AG04450 (cell line): ENCODE measurements at regions not wholly inside any gene's neighbourhood (a gene's known extent, or its start where the extent isn't known, plus 50 kb on each side); places are given as distances from the start of the nearest gene placed in this dataset.

Source experiments
- CTCF ChIA-PET: fragments of 300-600, 350-600 bp; formaldehyde crosslinking; extraction: SDS; loops from one replicate; lab custom pipeline; 2022; ENCODE audit warnings: antibody characterized with exemption, inconsistent platforms; lab: Charles Lee
- POLR2A ChIA-PET: fragments of 350-600 bp; formaldehyde crosslinking; extraction: SDS; loops from one replicate; lab custom pipeline; 2021; ENCODE audit warnings: antibody characterized with exemption, inconsistent platforms; lab: Yijun Ruan, JAX
- DNase-seq: peaks from one replicate; pipeline ENCODE4 v3.0.0-alpha.2; 2011; ENCODE audit warnings: low read depth, low spot score
- H3K27ac ChIP-seq: one replicate; pipeline ENCODE4 v1.5.1; 2012; ENCODE audit warnings: low read depth, low read length, control low read depth
- H3K27me3 ChIP-seq: one replicate; pipeline ENCODE4 v1.6.0; 2012; ENCODE audit warnings: low read length; ENCODE audit not compliant: control insufficient read depth, insufficient read depth
- H3K4me3 ChIP-seq: 2 replicates; pipeline ENCODE4 v1.5.1; 2011; ENCODE audit warnings: mild to moderate bottlenecking, low read depth, low read length, control low read depth
- H3K9me3 ChIP-seq: 2 replicates; pipeline ENCODE4 v1.5.1; 2012; ENCODE audit warnings: low read length; ENCODE audit not compliant: control insufficient read depth, insufficient read depth
- TF ChIP-seq, protein P1 (sequence below): IDR thresholded peaks from 2 replicates; pipeline ENCODE4 v1.5.1; 2011; ENCODE audit warnings: low read depth, low read length, control low read depth, inconsistent platforms

DNA sequence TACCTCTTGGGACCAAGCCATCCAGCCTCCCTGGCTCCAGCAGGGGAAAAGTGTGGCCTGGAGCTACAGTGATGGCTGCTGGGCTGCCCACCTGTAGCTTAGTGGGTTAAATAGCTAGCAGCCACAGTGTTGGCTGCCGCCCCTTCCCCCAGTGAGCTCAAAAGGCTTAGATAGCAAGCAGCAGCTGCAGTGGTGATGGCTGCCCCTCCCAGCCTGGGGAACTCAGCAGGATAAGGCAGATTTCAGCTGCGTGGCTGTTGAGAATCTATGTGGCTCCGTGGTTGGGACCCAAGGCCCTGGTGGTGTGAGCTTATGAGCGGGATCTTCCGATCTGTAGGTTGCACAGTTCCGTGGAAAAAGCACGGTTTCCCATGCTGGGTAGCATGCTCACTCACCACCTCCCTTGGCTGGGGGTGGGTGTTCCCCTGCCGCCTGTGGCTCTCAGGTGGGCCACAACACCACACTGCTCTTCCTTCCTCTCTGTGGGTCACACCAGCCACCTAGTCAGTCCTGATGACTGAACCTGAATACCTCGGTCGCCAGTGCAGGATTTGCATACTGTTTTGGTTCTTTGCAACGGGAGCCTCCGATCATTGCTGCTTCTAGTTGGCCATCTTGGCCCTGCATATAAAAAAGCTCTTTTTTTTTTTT, 946.5 kb upstream of the FAM98A start:
- Histone ChIP-seq H3K27ac (no peak overlapping the region), H3K4me3 (no peak overlapping the region), H3K27me3 (no peaks in the 10 kb centered on the region), H3K9me3 (peaks cover 29% of the 10 kb centered on the region)
- CTCF ChIA-PET, result no interaction called here
- TF ChIP-seq, protein P1, sequence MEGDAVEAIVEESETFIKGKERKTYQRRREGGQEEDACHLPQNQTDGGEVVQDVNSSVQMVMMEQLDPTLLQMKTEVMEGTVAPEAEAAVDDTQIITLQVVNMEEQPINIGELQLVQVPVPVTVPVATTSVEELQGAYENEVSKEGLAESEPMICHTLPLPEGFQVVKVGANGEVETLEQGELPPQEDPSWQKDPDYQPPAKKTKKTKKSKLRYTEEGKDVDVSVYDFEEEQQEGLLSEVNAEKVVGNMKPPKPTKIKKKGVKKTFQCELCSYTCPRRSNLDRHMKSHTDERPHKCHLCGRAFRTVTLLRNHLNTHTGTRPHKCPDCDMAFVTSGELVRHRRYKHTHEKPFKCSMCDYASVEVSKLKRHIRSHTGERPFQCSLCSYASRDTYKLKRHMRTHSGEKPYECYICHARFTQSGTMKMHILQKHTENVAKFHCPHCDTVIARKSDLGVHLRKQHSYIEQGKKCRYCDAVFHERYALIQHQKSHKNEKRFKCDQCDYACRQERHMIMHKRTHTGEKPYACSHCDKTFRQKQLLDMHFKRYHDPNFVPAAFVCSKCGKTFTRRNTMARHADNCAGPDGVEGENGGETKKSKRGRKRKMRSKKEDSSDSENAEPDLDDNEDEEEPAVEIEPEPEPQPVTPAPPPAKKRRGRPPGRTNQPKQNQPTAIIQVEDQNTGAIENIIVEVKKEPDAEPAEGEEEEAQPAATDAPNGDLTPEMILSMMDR, result no peak
- POLR2A ChIA-PET, result no interaction called here
- DNase-seq, result no peak

DNA sequence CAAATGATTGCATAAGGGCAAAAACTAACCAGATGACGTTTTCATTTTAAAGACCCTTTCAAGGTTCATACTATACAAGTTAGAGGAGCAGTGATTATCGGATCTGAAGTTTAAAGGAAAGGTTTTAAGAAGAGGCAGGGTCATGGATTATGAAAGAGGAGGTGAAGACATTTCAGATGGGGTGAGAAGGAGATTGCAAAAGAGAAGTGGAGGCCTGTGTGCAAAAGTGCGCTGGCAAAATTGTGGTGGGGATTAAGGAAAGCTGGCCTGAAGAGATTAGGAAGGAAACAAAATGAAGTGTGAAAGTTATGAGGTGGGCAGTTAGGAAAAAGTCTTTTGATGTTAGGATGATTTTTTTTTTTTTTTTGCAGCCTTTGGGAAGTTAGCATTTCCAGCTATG, 935.7 kb upstream of the FAM98A start:
- POLR2A ChIA-PET, result no interaction called here
- TF ChIP-seq, protein P1, result no peak

DNA sequence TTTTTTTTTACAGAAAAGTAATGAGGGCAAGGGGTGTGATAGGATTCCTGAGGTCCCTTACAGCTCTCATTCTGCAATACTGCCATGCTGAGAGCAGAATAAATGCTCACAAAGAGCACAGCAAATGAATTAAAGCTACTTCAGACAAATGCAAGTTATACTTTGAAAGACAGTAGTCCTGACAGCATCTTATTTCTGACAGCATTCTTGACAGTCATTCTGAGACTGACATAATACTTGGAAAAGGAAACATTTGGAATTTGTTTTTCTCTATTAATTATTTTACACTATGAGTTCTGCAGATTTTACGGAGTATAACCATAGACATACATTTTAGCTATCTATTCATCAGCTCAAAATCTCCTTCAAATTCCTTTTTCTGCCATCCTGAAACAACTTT, 935.2 kb upstream of the FAM98A start:
- Histone ChIP-seq H3K27ac (no peak overlapping the region), H3K4me3 (no peak overlapping the region), H3K9me3 (no peaks in the 10 kb centered on the region; the same call in 1 of the 2 replicates), H3K27me3 (no peaks in the 10 kb centered on the region)
- TF ChIP-seq, protein P1, result no peak
- CTCF ChIA-PET, result no interaction called here
- POLR2A ChIA-PET, result no interaction called here
- DNase-seq, result no peak

More for the DNA sequence above, 935.7 kb upstream of the FAM98A start:
- H3K9me3 ChIP-seq, result no peaks in the 10 kb centered on the region; the same call in 1 of the 2 replicates
- no peaks in the 10 kb centered on the region for H3K27me3 ChIP-seq
- CTCF ChIA-PET, result no interaction called here
- no peak overlapping the region for H3K4me3 ChIP-seq
- DNase-seq, result no peak
- H3K27ac ChIP-seq, result no peak overlapping the region

DNA sequence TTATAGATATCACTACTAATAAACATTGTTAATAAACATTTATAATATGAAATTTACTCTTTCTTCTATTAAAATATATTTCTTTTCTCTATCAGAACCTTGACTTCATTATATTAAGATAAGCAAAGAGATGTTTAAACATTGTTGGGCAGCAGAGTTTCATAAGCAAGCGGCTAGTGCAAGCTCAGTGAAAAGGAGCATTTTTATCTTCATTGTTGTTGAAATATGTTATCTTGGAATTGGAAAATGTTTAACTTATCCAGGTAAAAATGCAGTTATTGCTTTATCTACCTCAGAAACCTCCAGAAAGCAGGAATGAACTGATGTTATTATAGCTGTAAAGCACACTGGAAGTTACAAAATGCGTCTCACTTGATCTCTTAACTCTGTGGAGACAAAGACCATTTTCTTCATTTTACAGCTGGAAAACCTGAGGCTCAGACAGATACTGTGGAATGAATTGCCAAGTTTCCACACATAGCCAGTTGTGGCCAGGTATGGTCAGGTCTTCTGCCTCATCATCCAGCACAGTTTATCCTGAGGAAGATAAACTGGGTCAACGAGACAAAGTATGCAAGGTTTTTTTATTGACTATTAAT, 934.6 kb upstream of the FAM98A start:
- no peaks in the 10 kb centered on the region; the same call in 1 of the 2 replicates for H3K9me3 ChIP-seq
- ChIA-PET POLR2A (no interaction called here), CTCF (no interaction called here)
- H3K4me3 ChIP-seq, result no peak overlapping the region
- H3K27me3 ChIP-seq, result no peaks in the 10 kb centered on the region
- TF ChIP-seq, protein P1, result no peak
- H3K27ac ChIP-seq, result no peak overlapping the region
- no peak for DNase-seq

DNA sequence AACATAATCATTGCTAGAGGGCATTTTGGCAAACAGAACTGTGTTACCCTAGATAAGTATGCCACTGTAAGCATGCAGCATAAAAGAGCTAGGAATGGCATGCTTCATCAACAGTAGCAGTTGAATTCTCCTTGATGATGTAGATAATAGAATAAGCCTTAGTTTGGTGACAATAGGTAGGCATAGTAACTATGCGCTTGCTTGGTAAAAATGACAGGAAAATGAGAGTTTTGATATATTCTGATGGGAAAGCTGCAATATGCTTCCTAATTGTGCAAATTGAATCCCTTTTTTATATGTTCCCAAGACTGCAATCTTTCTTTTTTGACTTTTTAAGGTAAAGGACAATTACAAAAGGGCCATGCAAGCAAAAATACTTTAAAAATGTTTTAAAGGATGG, 930.9 kb upstream of the FAM98A start:
- no peak overlapping the region for H3K4me3 ChIP-seq
- TF ChIP-seq, protein P1, result no peak
- CTCF ChIA-PET, result no interaction called here
- H3K27ac ChIP-seq, result no peak overlapping the region
- H3K9me3 ChIP-seq, result no peaks in the 10 kb centered on the region; the same call in 1 of the 2 replicates
- H3K27me3 ChIP-seq, result no peaks in the 10 kb centered on the region
- POLR2A ChIA-PET, result no interaction called here
- DNase-seq, result no peak
